NCI-H1092 (cell line): ENCODE measurements at regions not wholly inside any gene's neighbourhood (a gene's known extent, or its start where the extent isn't known, plus 50 kb on each side); places are given as distances from the start of the nearest gene placed in this dataset.
"Not testable (repeated sequence)": the region's sequence is repeated elsewhere in the genome, so short reads cannot be mapped to it uniquely, and the experiment has no call there.

Experiments
- DNase-seq: peaks from one replicate; lab custom pipeline; 2025; lab: John Stamatoyannopoulos, UW

GRCh38 chr5:91599863-91600262 is 216.7 kb upstream of the ARRDC3 start:
- no peak for DNase-seq

- DNase-seq, result no peak
These were observed 215.1 kb upstream of the ARRDC3 start for GRCh38 chr5:91598216-91598615.

- DNase-seq, result no peak
These were observed 212.3 kb upstream of the ARRDC3 start for GRCh38 chr5:91595424-91595823.

GRCh38 chr5:91591076-91591475 is 208.0 kb upstream of the ARRDC3 start:
- no peak for DNase-seq

GRCh38 chr5:91586232-91586631 is 203.1 kb upstream of the ARRDC3 start:
- no peak for DNase-seq

- no peak for DNase-seq
These were observed 201.2 kb upstream of the ARRDC3 start for GRCh38 chr5:91584352-91584751.

- DNase-seq, result not testable (repeated sequence)
These were observed 182.9 kb upstream of the ARRDC3 start for GRCh38 chr5:91566012-91566411.

GRCh38 chr5:91562922-91563321 is 179.8 kb upstream of the ARRDC3 start:
- DNase-seq, result no peak

- no peak for DNase-seq
These were observed 158.6 kb upstream of the ARRDC3 start for GRCh38 chr5:91541696-91542095.

GRCh38 chr5:91538179-91538578 is 155.1 kb upstream of the ARRDC3 start:
- DNase-seq, result no peak

GRCh38 chr5:91535499-91535898 is 152.4 kb upstream of the ARRDC3 start:
- no peak for DNase-seq

- no peak for DNase-seq
These were observed 151.2 kb upstream of the ARRDC3 start for GRCh38 chr5:91534332-91534731.

- no peak for DNase-seq
These were observed 149.7 kb upstream of the ARRDC3 start for GRCh38 chr5:91532779-91533178.

GRCh38 chr5:91532281-91532680 is 149.2 kb upstream of the ARRDC3 start:
- no peak for DNase-seq

GRCh38 chr5:91528831-91529230 is 145.7 kb upstream of the ARRDC3 start:
- no peak for DNase-seq

GRCh38 chr5:91521785-91522184 is 138.7 kb upstream of the ARRDC3 start:
- no peak for DNase-seq

GRCh38 chr5:91521334-91521733 is 138.2 kb upstream of the ARRDC3 start:
- no peak for DNase-seq

GRCh38 chr5:91514400-91514799 is 131.3 kb upstream of the ARRDC3 start:
- DNase-seq, result no peak

GRCh38 chr5:91503321-91503720 is 120.2 kb upstream of the ARRDC3 start:
- DNase-seq, result no peak

GRCh38 chr5:91500758-91501157 is 117.6 kb upstream of the ARRDC3 start:
- no peak for DNase-seq

GRCh38 chr5:91499943-91500531 is 116.9 kb upstream of the ARRDC3 start:
- no peak for DNase-seq

GRCh38 chr5:91495699-91496098 is 112.6 kb upstream of the ARRDC3 start:
- DNase-seq, result no peak

GRCh38 chr5:91494447-91494996 is 111.4 kb upstream of the ARRDC3 start:
- no peak for DNase-seq

- DNase-seq, result no peak
These were observed 110.0 kb upstream of the ARRDC3 start for GRCh38 chr5:91493086-91493485.
